RWPE1 (cell line): ENCODE measurements at regions not wholly inside any gene's neighbourhood (a gene's known extent, or its start where the extent isn't known, plus 50 kb on each side); places are given as distances from the start of the nearest gene placed in this dataset.

Source experiments
- CTCF ChIA-PET: fragments of 350-600 bp; sonication (Branson Sonifier 250); formaldehyde crosslinking; extraction: SDS; loops from one replicate; lab custom pipeline; 2021; lab: Yijun Ruan, JAX
- POLR2A ChIA-PET: fragments of 400-600 bp; formaldehyde crosslinking; extraction: SDS; loops from one replicate; lab custom pipeline; 2020; ENCODE audit warnings: antibody characterized with exemption; ENCODE audit not compliant: low non-redundant PET; lab: Yijun Ruan, JAX
- DNase-seq: peaks from one replicate; pipeline ENCODE4 v3.0.0; 2012; ENCODE audit warnings: low spot score
- H3K27ac ChIP-seq: fragments of 450-650 bp; 2 replicates; pipeline ENCODE4 v1.5.1; 2017
- TF ChIP-seq, protein P1 (sequence below): fragments of 450-650 bp; conservative IDR thresholded peaks from 2 replicates; pipeline ENCODE4 v1.5.1; 2017; ENCODE audit warnings: low read depth, mild to moderate bottlenecking

DNA sequence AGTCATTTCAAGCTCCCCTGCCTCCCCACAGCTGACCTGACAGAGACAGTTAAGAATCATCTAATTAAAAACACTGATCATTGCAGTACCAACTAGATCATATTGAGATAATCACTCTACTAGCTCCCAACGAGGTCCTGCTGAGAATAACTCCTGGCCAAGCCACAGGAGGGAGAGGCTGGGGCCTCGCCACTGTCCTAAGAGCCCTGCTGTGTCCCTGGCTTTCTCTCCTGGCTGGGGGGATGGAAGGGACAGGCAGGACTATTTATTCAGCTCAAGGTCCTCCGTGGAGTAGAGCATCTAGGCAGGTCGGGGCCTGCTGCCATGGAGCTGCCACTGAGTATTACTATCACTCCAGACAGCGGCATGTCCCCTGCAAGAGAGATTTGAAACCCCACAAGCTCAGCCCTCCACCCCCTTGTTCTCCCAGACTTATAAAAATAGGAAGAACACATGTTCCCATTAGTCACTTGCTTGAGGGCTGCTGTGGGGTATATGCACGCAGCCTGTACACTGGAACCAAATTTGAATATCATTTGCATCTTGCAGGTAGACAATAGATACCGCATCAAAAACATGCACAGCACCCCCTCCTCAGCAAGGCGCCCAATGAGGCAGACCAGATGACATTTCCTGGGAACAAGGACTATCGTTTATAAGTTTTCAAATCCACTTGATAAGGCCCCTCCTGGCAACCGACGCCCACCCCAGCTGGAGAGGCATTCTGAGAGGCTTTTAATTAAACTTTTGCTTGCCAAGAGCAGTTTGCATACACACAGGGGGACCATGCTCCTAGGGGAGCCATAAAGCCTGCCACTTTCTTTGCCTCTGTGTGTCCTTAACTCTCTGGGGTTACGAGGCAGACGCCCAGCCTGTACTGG lies 385.2 kb upstream of the ZFHX3 start:
- TF ChIP-seq, protein P1, sequence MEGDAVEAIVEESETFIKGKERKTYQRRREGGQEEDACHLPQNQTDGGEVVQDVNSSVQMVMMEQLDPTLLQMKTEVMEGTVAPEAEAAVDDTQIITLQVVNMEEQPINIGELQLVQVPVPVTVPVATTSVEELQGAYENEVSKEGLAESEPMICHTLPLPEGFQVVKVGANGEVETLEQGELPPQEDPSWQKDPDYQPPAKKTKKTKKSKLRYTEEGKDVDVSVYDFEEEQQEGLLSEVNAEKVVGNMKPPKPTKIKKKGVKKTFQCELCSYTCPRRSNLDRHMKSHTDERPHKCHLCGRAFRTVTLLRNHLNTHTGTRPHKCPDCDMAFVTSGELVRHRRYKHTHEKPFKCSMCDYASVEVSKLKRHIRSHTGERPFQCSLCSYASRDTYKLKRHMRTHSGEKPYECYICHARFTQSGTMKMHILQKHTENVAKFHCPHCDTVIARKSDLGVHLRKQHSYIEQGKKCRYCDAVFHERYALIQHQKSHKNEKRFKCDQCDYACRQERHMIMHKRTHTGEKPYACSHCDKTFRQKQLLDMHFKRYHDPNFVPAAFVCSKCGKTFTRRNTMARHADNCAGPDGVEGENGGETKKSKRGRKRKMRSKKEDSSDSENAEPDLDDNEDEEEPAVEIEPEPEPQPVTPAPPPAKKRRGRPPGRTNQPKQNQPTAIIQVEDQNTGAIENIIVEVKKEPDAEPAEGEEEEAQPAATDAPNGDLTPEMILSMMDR: no peak
- no peak for DNase-seq
- ChIA-PET POLR2A (no interaction called here), CTCF (no interaction called here)
- H3K27ac ChIP-seq: no peak overlapping the region

DNA sequence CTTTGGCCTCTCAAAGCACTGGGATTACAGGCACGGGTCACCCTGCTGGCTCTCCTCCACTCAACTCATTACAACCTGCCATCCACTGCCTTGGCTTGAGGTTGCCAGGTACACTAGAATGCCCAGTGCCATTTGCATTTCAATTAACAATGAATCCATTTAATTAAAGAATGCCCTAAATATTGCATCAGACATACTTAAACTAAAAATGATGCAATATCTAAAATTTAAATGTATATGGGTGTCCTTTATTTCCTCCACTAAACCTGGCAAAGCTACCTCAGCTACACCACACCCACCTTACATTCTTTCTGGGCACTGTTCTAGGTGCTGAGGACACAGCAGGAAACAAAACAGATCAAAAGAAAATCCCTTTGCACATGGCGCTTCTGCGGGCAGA lies 382.2 kb upstream of the ZFHX3 start:
- no peak overlapping the region for H3K27ac ChIP-seq
- TF ChIP-seq, protein P1: no peak
- ChIA-PET POLR2A (no interaction called here), CTCF (no interaction called here)
- DNase-seq: no peak

- H3K27ac ChIP-seq: no peak overlapping the region
- POLR2A ChIA-PET: no interaction called here
- TF ChIP-seq, protein P1: no peak
- CTCF ChIA-PET: no interaction called here
- DNase-seq: no peak
These were observed 380.2 kb upstream of the ZFHX3 start for GRCh38 chr16:73428121-73428520.

DNA sequence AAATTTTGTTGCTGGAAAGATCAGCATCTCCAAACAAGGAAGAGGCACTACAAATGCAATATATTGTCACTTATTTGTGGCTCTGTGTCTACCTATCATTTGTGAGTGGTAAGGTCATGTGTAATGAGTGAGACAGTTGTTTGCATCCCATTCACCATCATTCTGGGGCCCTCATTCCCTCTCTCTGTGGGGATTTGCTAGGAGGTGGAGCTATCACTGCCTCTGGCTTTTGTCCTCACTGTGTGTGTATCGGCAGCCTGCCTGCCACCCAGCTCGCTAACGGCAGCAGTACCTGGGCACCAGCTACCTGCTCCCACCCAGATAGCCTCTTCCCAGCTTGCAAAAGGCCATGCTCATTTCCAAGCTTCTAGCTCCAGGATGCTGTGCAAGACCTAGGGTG lies 379.2 kb upstream of the ZFHX3 start:
- TF ChIP-seq, protein P1: no peak
- CTCF ChIA-PET: no interaction called here
- POLR2A ChIA-PET: no interaction called here

DNA sequence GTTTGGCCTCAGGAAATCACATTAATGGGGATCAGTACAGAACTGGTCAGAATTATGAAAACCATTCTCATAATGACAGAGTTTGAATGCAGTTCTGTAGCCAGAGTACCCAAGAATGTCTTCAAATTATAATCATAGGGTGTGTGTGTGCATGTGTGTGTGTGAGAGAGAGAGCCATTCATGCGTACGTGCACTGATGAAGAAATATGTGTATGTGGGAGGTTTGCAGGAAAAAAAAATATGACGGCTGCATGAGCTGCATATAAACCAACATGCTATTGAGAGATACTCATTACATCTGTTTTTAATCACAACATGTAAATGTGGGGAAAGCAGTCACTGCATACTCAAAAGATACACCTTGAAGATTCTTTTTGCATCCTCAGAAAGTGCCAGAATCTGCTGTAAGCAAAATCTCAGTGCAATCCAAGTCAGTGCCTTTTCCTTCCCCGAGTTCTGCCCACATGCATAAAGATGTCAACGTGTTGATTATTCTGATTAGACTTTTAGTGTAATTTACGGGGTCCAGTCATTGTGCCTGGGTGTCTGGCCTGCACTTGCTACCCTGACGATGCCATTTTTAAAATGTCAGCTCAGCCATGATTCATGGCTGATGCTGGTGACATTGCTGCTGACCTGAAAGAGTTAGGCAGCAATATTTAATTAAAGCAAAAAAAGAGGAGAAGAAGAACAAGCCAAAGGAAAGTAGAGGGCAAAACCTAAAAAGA lies 378.7 kb upstream of the ZFHX3 start:
- POLR2A ChIA-PET: no interaction called here
- TF ChIP-seq, protein P1: no peak

More for the DNA sequence above, 379.2 kb upstream of the ZFHX3 start:
- no peak for DNase-seq
- no peak overlapping the region for H3K27ac ChIP-seq

DNA sequence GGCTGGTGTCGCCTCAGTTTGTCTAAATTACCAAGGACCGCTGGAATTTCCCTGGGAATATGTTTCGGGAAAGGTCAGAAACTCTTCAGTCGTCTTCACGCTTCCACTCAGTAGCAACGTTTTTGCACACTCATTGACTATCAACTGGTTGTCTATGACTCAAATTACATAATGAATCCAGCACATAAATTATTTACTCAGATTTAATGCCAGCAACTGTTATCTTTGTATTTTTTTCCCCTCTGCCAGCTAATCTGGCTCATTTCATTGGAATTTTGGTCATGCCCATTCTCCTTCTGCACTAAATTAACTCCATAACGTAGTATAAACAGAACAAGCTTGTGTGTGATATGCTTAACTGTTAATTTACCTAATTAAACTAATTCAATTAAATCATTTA lies 372.7 kb upstream of the ZFHX3 start:
- ChIA-PET POLR2A (no interaction called here), CTCF (no interaction called here)
- no peak overlapping the region for H3K27ac ChIP-seq
- DNase-seq: no peak
- TF ChIP-seq, protein P1: no peak

More for the DNA sequence above, 378.7 kb upstream of the ZFHX3 start:
- CTCF ChIA-PET: no interaction called here
- no peak for DNase-seq
- H3K27ac ChIP-seq: no peak overlapping the region
